Type B pancreatic cell (in vitro differentiated cells): ENCODE measurements at regions not wholly inside any gene's neighbourhood (a gene's known extent, or its start where the extent isn't known, plus 50 kb on each side); places are given as distances from the start of the nearest gene placed in this dataset.

Experiments
- DNase-seq: peaks from one replicate; pipeline ENCODE4 v3.0.0; 2021; ENCODE audit warnings: mixed read lengths; ENCODE audit not compliant: unreplicated experiment; ENCODE audit errors: extremely low spot score
- H3K27ac Mint-ChIP-seq: 2 replicates; pipeline ENCODE4 v1.8.0; 2021; ENCODE audit warnings: mild to moderate bottlenecking, mixed read lengths
- H3K27me3 Mint-ChIP-seq: 2 replicates; pipeline ENCODE4 v1.8.0; 2021; ENCODE audit warnings: mixed read lengths
- H3K36me3 Mint-ChIP-seq: 2 replicates; pipeline ENCODE4 v1.8.0; 2021; ENCODE audit warnings: mixed read lengths
- H3K4me1 Mint-ChIP-seq: one replicate; pipeline ENCODE4 v1.8.0; 2021; ENCODE audit warnings: mixed read lengths; ENCODE audit not compliant: unreplicated experiment
- H3K4me3 Mint-ChIP-seq: 2 replicates; pipeline ENCODE4 v1.8.0; 2021; ENCODE audit warnings: mild to moderate bottlenecking, mixed read lengths
- H3K9me3 Mint-ChIP-seq: 2 replicates; pipeline ENCODE4 v1.8.0; 2021; ENCODE audit warnings: mixed read lengths
- CTCF ChIP-seq: fragments of 200-600 bp; sonication (generic); conservative IDR thresholded peaks from 2 replicates; pipeline ENCODE4 v1.5.0; 2021; ENCODE audit warnings: antibody characterized with exemption, mild to moderate bottlenecking

- Mint-ChIP-seq H3K4me1 (peaks cover 22% of the 10 kb centered on the region), H3K4me3 (no peak overlapping the region), H3K27ac (no peak overlapping the region), H3K27me3 (peaks cover 19% of the 10 kb centered on the region), H3K9me3 (no peaks in the 10 kb centered on the region), H3K36me3 (no peaks in the 10 kb centered on the region)
- TF ChIP-seq CTCF = no peak
- DNase-seq = no peak
Measured at GRCh38 chr1:217077426-217077825, 354.2 kb upstream of the ESRRG start.

GRCh38 chr1:217076902-217077301, 353.7 kb upstream of the ESRRG start:
- H3K27ac Mint-ChIP-seq = no peak overlapping the region
- no peaks in the 10 kb centered on the region for H3K9me3 Mint-ChIP-seq
- peaks cover 22% of the 10 kb centered on the region for H3K4me1 Mint-ChIP-seq
- H3K27me3 Mint-ChIP-seq = peaks cover 19% of the 10 kb centered on the region
- no peak overlapping the region for H3K4me3 Mint-ChIP-seq
- DNase-seq = no peak
- H3K36me3 Mint-ChIP-seq = no peaks in the 10 kb centered on the region
- no peak for TF ChIP-seq CTCF

GRCh38 chr1:217072926-217073325, 349.7 kb upstream of the ESRRG start:
- peaks cover 14% of the 10 kb centered on the region for H3K27me3 Mint-ChIP-seq
- H3K4me3 Mint-ChIP-seq = no peak overlapping the region
- no peaks in the 10 kb centered on the region for H3K9me3 Mint-ChIP-seq
- DNase-seq = no peak
- no peak overlapping the region for H3K27ac Mint-ChIP-seq
- no peak for TF ChIP-seq CTCF
- H3K4me1 Mint-ChIP-seq = peaks cover 10% of the 10 kb centered on the region
- no peaks in the 10 kb centered on the region for H3K36me3 Mint-ChIP-seq

- H3K27me3 Mint-ChIP-seq = peaks cover 1% of the 10 kb centered on the region
- peaks cover 3% of the 10 kb centered on the region for H3K4me1 Mint-ChIP-seq
- no peaks in the 10 kb centered on the region for H3K36me3 Mint-ChIP-seq
- H3K9me3 Mint-ChIP-seq = no peaks in the 10 kb centered on the region
- H3K27ac Mint-ChIP-seq = no peak overlapping the region
- no peak overlapping the region for H3K4me3 Mint-ChIP-seq
- no peak for DNase-seq
- no peak for TF ChIP-seq CTCF
Measured at GRCh38 chr1:217067642-217068041, 344.4 kb upstream of the ESRRG start.

GRCh38 chr1:217066794-217067193, 343.6 kb upstream of the ESRRG start:
- Mint-ChIP-seq H3K36me3 (no peaks in the 10 kb centered on the region), H3K27me3 (peaks cover 3% of the 10 kb centered on the region), H3K4me3 (no peak overlapping the region), H3K4me1 (peaks cover 6% of the 10 kb centered on the region), H3K27ac (no peak overlapping the region), H3K9me3 (no peaks in the 10 kb centered on the region)
- no peak for DNase-seq
- TF ChIP-seq CTCF = no peak
